ENCODE measurements at regions not wholly inside any gene's neighbourhood (a gene's known extent, or its start where the extent isn't known, plus 50 kb on each side); places are given as distances from the start of the nearest gene placed in this dataset.

DNA sequence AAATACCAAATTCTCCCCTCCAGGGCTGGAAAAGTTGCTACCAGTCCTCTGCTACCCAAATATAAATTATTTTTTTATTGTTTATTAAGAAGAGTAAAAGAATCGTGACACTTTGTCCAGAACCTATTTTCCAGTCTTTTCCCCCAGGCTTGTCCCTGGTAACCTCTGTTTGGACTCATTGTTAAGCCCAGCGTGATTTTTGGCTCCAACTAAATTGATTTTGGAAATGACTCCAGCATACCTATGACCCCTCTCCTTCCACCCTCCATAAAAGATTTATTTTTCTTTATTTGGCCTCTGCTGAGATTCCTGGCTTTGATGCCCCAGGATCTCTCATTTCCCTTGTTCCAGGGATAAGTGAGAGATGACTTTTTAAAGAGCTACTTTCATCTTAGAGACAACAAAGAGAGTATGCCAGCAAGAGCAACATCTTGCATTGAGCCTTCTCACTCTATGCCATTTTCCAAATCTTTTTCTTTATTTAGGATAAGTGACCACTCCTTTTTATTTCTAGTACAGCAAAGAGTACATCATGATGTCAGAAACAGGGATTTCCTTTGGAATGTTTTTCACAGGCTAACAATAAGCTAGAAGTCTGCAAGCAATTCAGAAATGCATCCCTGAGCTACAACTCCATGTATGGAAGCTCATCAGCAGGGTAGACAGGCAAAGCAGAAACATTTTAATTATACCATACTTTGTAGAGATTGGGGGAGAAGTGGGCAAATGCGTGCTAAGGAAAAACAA is 75.8 kb downstream of the DAD1 start:
- TF ChIP-seq, protein P1, sequence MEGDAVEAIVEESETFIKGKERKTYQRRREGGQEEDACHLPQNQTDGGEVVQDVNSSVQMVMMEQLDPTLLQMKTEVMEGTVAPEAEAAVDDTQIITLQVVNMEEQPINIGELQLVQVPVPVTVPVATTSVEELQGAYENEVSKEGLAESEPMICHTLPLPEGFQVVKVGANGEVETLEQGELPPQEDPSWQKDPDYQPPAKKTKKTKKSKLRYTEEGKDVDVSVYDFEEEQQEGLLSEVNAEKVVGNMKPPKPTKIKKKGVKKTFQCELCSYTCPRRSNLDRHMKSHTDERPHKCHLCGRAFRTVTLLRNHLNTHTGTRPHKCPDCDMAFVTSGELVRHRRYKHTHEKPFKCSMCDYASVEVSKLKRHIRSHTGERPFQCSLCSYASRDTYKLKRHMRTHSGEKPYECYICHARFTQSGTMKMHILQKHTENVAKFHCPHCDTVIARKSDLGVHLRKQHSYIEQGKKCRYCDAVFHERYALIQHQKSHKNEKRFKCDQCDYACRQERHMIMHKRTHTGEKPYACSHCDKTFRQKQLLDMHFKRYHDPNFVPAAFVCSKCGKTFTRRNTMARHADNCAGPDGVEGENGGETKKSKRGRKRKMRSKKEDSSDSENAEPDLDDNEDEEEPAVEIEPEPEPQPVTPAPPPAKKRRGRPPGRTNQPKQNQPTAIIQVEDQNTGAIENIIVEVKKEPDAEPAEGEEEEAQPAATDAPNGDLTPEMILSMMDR (conservative IDR thresholded peaks at IDR 0.05; ENCODE audit: low read depth, low read length) = no peak
- no peak overlapping the region for H3K4me3 ChIP-seq (ENCODE audit: low read depth, low read length)
- no peak for DNase-seq (ENCODE audit: low read depth)

DNA sequence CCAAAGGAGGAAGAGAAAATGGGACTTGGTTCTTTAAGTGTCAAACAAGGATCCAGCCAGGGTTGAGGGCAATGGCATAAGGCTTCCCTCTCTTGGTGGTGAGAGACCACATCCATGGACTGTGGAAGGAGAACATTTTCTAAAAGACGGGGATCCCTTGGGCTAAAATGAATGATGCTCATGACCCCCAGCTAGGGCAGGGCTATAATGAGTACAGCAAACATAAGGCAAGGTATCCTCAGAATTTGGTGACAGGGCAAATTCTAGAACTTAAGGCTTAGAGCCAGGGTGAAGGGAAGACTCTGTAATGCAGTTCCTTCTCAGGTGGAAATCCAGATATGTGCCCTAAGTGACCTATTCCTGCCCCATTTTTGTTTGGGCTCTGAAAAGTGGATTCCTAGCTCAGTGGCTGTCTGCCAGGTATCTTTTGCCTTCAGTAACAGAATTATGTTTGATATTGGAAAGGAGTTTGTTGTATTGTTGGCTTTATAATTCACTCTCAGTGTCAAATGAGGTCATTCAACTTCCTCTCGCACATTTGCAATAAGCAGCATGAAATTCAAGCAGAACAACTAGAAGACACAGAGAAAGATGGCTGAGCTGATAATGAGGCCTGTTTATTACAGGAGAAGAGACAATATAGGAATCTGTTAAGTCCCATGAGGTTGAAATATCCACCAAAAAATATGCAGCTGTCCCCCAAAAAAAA is 76.8 kb downstream of the DAD1 start:
- TF ChIP-seq, protein P1 (conservative IDR thresholded peaks at IDR 0.05; ENCODE audit: low read depth, low read length) = no peak
- H3K4me3 ChIP-seq (ENCODE audit: low read depth, low read length) = no peak overlapping the region

DNA sequence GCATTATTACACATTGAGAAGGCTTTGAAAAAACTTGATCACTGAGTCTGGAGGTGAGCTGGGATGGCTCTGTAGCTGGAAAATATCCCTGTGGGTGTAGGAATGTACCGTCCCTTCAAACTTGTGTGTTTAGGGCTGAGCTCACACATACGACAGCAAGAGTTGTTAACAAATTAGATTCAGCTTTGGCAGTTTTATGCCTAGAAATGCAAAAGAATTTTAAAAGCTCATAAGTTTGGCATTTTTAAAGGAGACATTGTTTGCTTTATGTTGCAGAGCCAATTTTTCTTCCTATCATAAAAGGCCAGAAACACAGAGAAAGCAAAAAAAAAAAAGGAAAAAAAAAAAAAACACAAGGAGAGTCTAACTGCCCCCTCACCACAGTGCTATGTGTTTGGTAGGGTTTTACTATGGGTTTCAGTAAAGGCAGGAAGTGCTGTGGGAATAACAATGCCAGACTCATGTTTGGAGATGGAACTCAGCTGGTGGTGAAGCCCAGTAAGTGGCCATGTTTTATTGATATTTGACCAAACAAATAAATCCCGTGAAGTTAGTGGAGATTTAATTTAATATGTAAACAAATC is 78.4 kb downstream of the DAD1 start:
- no peak overlapping the region for H3K4me3 ChIP-seq (ENCODE audit: low read depth, low read length)
- TF ChIP-seq, protein P1 (conservative IDR thresholded peaks at IDR 0.05; ENCODE audit: low read depth, low read length) = no peak
- peak; percentile 47 for DNase-seq (ENCODE audit: low read depth)

More for the DNA sequence above, 76.8 kb downstream of the DAD1 start:
- no peak for DNase-seq (ENCODE audit: low read depth)

DNA sequence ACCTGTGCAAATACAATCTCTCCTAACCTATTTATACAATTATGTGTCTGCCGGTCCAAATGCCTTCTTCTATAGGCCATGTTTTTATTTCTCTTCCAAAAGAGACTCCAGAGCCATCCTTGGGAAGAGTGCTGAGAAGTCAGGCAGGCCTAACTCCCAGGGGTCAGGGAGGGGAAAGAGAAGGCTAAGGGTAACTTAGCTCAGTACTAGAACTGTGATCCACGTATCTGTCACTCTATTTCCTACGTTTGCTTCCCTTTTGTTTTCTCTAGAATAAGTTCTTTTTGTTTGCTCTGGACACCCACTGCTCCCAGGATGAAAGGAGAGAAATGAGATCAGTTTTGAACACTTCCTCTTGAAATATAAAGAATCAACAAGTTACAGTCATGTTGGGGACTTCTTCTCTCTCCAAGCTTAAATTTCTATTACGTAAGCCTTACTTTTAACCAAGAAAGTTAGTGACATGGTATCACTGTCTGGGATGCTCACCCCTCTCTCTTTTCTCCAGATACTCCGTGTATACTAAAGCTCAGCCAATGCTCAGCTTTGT is 79.2 kb downstream of the DAD1 start:
- DNase-seq (ENCODE audit: low read depth) = no peak
- H3K4me3 ChIP-seq (ENCODE audit: low read depth, low read length) = no peak overlapping the region
- TF ChIP-seq, protein P1 (conservative IDR thresholded peaks at IDR 0.05; ENCODE audit: low read depth, low read length) = no peak

DNA sequence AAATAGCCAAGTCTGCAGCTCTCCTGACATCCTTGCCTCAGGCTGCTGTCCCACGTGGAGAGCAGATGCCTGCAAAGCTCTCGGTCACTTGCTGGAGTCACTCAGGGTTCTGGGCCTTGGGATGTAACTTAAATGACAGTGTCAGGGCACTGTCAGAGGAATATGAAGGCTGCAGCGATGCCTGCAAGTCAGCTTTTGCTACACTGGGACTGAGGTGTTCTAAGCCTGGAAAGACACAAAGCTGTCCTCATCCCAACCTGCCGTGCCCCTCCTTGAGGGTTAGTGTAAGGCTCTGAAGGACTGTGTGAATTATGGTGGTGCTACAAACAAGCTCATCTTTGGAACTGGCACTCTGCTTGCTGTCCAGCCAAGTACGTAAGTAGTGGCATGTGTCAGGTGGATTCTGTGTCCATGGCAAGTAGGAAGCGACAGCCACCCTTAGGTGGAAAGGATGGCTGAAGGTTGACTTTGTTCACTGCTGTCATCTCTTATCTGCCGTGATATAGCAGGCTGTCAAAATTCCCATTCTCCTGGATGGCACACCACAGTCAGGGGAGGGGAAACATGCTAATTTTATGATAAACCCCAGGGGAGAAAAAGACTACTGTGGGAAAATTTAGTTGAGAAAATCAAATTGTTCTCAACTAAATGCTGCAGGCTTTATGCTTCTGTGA is 79.9 kb downstream of the DAD1 start:
- TF ChIP-seq, protein P1 (conservative IDR thresholded peaks at IDR 0.05; ENCODE audit: low read depth, low read length) = no peak
- no peak overlapping the region for H3K4me3 ChIP-seq (ENCODE audit: low read depth, low read length)
- no peak for DNase-seq (ENCODE audit: low read depth)

DNA sequence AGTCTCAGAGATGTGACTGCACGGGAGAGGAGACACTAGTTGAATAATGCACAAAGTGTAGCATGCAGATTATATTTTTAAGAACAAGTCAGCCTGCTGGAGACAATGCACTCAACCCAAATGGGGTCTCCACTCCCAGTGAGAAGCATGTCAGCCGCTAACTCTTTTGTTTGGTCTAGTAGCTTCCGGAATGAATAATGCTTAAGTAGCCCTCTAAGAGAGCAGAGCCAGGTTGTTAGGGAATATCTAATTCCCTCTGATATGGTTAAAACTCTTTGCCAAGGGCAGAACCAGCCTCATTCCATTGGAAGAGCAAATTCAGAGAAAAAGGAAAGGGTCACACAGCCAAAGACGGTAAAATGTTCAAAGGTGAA is 80.4 kb downstream of the DAD1 start:
- TF ChIP-seq, protein P1 (conservative IDR thresholded peaks at IDR 0.05; ENCODE audit: low read depth, low read length) = no peak
- no peak for DNase-seq (ENCODE audit: low read depth)
- no peak overlapping the region for H3K4me3 ChIP-seq (ENCODE audit: low read depth, low read length)

Data from choroid plexus epithelial cell (primary cell).